ENCODE measurements at regions not wholly inside any gene's neighbourhood (a gene's known extent, or its start where the extent isn't known, plus 50 kb on each side); places are given as distances from the start of the nearest gene placed in this dataset.
"Not testable (repeated sequence)": the region's sequence is repeated elsewhere in the genome, so short reads cannot be mapped to it uniquely, and the experiment has no call there.

GRCh38 chr11:39462506-39462905, 1996.9 kb downstream of the LRRC4C start:
- DNase-seq: no peak

- no peak for DNase-seq
Observed at GRCh38 chr11:39461066-39461465, 1998.4 kb downstream of the LRRC4C start.

GRCh38 chr11:39459606-39460005, 1999.8 kb downstream of the LRRC4C start:
- no peak for DNase-seq

GRCh38 chr11:39458481-39458880, 2001.0 kb downstream of the LRRC4C start:
- DNase-seq: no peak

- DNase-seq: no peak
Observed at GRCh38 chr11:39443424-39444022, 2015.9 kb downstream of the LRRC4C start.

- no peak for DNase-seq
Observed at GRCh38 chr11:39442177-39442576, 2017.3 kb downstream of the LRRC4C start.

GRCh38 chr11:39435641-39436040, 2023.8 kb downstream of the LRRC4C start:
- DNase-seq: no peak

GRCh38 chr11:39434466-39434865, 2025.0 kb downstream of the LRRC4C start:
- no peak for DNase-seq

GRCh38 chr11:39432929-39433328, 2026.5 kb downstream of the LRRC4C start:
- no peak for DNase-seq

- DNase-seq: no peak
Observed at GRCh38 chr11:39425226-39425625, 2034.2 kb downstream of the LRRC4C start.

GRCh38 chr11:39412117-39412516, 2047.3 kb downstream of the LRRC4C start:
- DNase-seq: no peak

GRCh38 chr11:39385911-39386310, 2073.5 kb downstream of the LRRC4C start:
- no peak for DNase-seq

- no peak for DNase-seq
Observed at GRCh38 chr11:39374963-39375698, 2084.3 kb downstream of the LRRC4C start.

- DNase-seq: no peak
Observed at GRCh38 chr11:39367534-39367933, 2091.9 kb downstream of the LRRC4C start.

GRCh38 chr11:39365809-39366436, 2093.5 kb downstream of the LRRC4C start:
- DNase-seq: no peak

- no peak for DNase-seq
Observed at GRCh38 chr11:39363571-39363970, 2095.9 kb downstream of the LRRC4C start.

- no peak for DNase-seq
Observed at GRCh38 chr11:39361557-39361956, 2097.9 kb downstream of the LRRC4C start.

- DNase-seq: no peak
Observed at GRCh38 chr11:39345834-39346442, 2113.5 kb downstream of the LRRC4C start.

GRCh38 chr11:39341461-39341860, 2118.0 kb downstream of the LRRC4C start:
- no peak for DNase-seq

- not testable (repeated sequence) for DNase-seq
Observed at GRCh38 chr11:39333006-39333405, 2126.4 kb downstream of the LRRC4C start.

- no peak for DNase-seq
Observed at GRCh38 chr11:39327302-39327701, 2132.2 kb downstream of the LRRC4C start.

GRCh38 chr11:39311888-39312287, 2147.6 kb downstream of the LRRC4C start:
- DNase-seq: not testable (repeated sequence)

GRCh38 chr11:39304586-39304985, 2154.9 kb downstream of the LRRC4C start:
- no peak for DNase-seq

- DNase-seq: no peak
Observed at GRCh38 chr11:39294648-39295047, 2164.8 kb downstream of the LRRC4C start.
